Endothelial cell of umbilical vein (primary cell): ENCODE measurements at regions not wholly inside any gene's neighbourhood (a gene's known extent, or its start where the extent isn't known, plus 50 kb on each side); places are given as distances from the start of the nearest gene placed in this dataset.

Source experiments
- BruUV-seq: library from RNA; stranded (reverse); fragments of 400-500 nt; replicated peaks from 2 replicates; lab custom pipeline; 2021; lab: Mats Ljungman, UMichigan
- CTCF ChIA-PET: fragments of 300-600, 350-600 bp; sonication (Branson Sonifier 250); formaldehyde crosslinking; loops from one replicate; lab custom pipeline; 2021; ENCODE audit warnings: antibody characterized with exemption, inconsistent platforms; lab: Charles Lee
- POLR2A ChIA-PET: fragments of 300-600, 350-600 bp; sonication (Branson Sonifier 250); formaldehyde crosslinking; loops from one replicate; lab custom pipeline; 2021; ENCODE audit warnings: antibody characterized with exemption, inconsistent platforms; lab: Charles Lee
- DNase-seq: peaks from one replicate; pipeline ENCODE4 v3.0.0-alpha.2; 2011; ENCODE audit warnings: low read depth, low spot score
- FAIRE-seq: peaks from 2 replicates; lab custom pipeline; 2011; peaks lifted over from hg19 to GRCh38; lab: Jason Lieb, UNC
- H2AFZ ChIP-seq: 2 replicates; pipeline ENCODE4 v1.6.0; 2012; ENCODE audit warnings: low read depth, low read length, control low read depth, inconsistent platforms
- H3K27ac ChIP-seq: 2 replicates; pipeline ENCODE4 v1.5.1; 2011; ENCODE audit warnings: low read depth, mild to moderate bottlenecking, control low read depth, low read length, moderate library complexity; ENCODE audit not compliant: insufficient read depth
- H3K27me3 ChIP-seq, 2 experiments: 2 replicates each; pipeline versions ENCODE4 v1.6.0 to v1.6.1; 2011; ENCODE audit warnings: low read length in 2 of 2, mixed read lengths in 1 of 2; ENCODE audit not compliant: control insufficient read depth in 2 of 2, insufficient read depth in 2 of 2
- H3K36me3 ChIP-seq, 2 experiments: 2 replicates in 1 of 2; 3 replicates in 1 of 2; pipeline ENCODE4 v1.5.1; 2011; ENCODE audit warnings: low read length in 2 of 2, mild to moderate bottlenecking in 1 of 2, moderate library complexity in 1 of 2; ENCODE audit not compliant: control insufficient read depth in 2 of 2, insufficient read depth in 2 of 2; ENCODE audit errors: extremely low read depth in 1 of 2
- H3K4me1 ChIP-seq: 3 replicates; pipeline ENCODE4 v1.5.1; 2011; ENCODE audit warnings: mild to moderate bottlenecking, low read length; ENCODE audit not compliant: control insufficient read depth, insufficient read depth; ENCODE audit errors: extremely low read depth
- H3K4me2 ChIP-seq: 2 replicates; pipeline ENCODE4 v1.6.1; 2011; ENCODE audit warnings: low read length, control low read depth, mixed read lengths; ENCODE audit not compliant: insufficient read depth
- H3K4me3 ChIP-seq, 3 experiments: fragments of 200-600 bp in 1 of 3; sonication (generic), shearing (Covaris generic) in 1 of 3; replicated peaks in 1 of 3; 2 replicates each; pipeline ENCODE4 v1.5.1; 2011 to 2016; ENCODE audit warnings: control low read depth in 3 of 3, low read length in 3 of 3, mild to moderate bottlenecking in 2 of 3, inconsistent platforms in 1 of 3, low read depth in 1 of 3, moderate library complexity in 1 of 3; ENCODE audit not compliant: insufficient read depth in 1 of 3
- H3K79me2 ChIP-seq: 2 replicates; pipeline ENCODE4 v1.6.0; 2012; ENCODE audit warnings: low read length, inconsistent platforms; ENCODE audit not compliant: control insufficient read depth, insufficient read depth
- H3K9ac ChIP-seq: replicated peaks from 2 replicates; pipeline ENCODE3; 2011; ENCODE audit warnings: low read length, control low read depth; ENCODE audit not compliant: insufficient read depth; ENCODE audit errors: extremely low read depth
- H3K9me1 ChIP-seq: replicated peaks from 3 replicates; pipeline ENCODE4 v1.6.0; 2011; ENCODE audit warnings: mild to moderate bottlenecking, low read length; ENCODE audit not compliant: control insufficient read depth, insufficient read depth; ENCODE audit errors: extremely low read depth
- H3K9me3 ChIP-seq: replicated peaks from 2 replicates; pipeline ENCODE4 v1.5.1; 2012; ENCODE audit warnings: low read length, inconsistent platforms; ENCODE audit not compliant: control insufficient read depth, insufficient read depth
- H4K20me1 ChIP-seq: replicated peaks from 2 replicates; pipeline ENCODE3; 2011; ENCODE audit warnings: mild to moderate bottlenecking, low read length; ENCODE audit not compliant: control insufficient read depth, insufficient read depth; ENCODE audit errors: extremely low read depth
- CTCF ChIP-seq, 2 donors: IDR thresholded peaks; 1 replicate in 1 of 2; 2 replicates in 1 of 2; pipeline ENCODE4 v1.5.1; 2011; ENCODE audit warnings: low read length in 2 of 2, mild to moderate bottlenecking in 2 of 2, moderate library complexity in 2 of 2, control low read depth in 1 of 2, inconsistent platforms in 1 of 2, low read depth in 1 of 2; ENCODE audit not compliant: insufficient read depth in 1 of 2; ENCODE audit errors: extremely low read depth in 1 of 2
- EZH2 ChIP-seq: IDR thresholded peaks from 2 replicates; pipeline ENCODE4 v1.6.1; 2012; ENCODE audit warnings: borderline replicate concordance, low read depth, mild to moderate bottlenecking, moderate library complexity, low read length, inconsistent platforms; ENCODE audit not compliant: severe bottlenecking
- FOS ChIP-seq: IDR thresholded peaks from 2 replicates; pipeline ENCODE4 v1.6.1; 2011; ENCODE audit warnings: mild to moderate bottlenecking, low read length, moderate library complexity, borderline replicate concordance; ENCODE audit not compliant: insufficient read depth
- GATA2 ChIP-seq: IDR thresholded peaks from 2 replicates; pipeline ENCODE4 v1.7.0; 2011; ENCODE audit warnings: low read depth, mild to moderate bottlenecking, moderate library complexity, mixed read lengths, low read length; ENCODE audit not compliant: insufficient read length, insufficient read depth
- JUN ChIP-seq: IDR thresholded peaks from 2 replicates; pipeline ENCODE4 v1.6.1; 2011; ENCODE audit warnings: borderline replicate concordance, low read depth; ENCODE audit not compliant: insufficient read length, insufficient read depth
- MAX ChIP-seq: IDR thresholded peaks from 2 replicates; pipeline ENCODE4 v1.6.1; 2011; ENCODE audit not compliant: insufficient read depth, insufficient read length
- MYC ChIP-seq: IDR thresholded peaks from one replicate; pipeline ENCODE4 v1.6.1; 2011; ENCODE audit warnings: mild to moderate bottlenecking, low read depth, low read length
- POLR2A ChIP-seq: IDR thresholded peaks from 2 replicates; pipeline ENCODE4 v1.6.1; 2012; ENCODE audit warnings: low read depth, mild to moderate bottlenecking, control low read depth, low read length
- POLR2AphosphoS5 ChIP-seq: IDR thresholded peaks from 2 replicates; pipeline ENCODE4 v1.6.1; 2012; ENCODE audit warnings: low read depth, mild to moderate bottlenecking, control low read depth, low read length, moderate library complexity; ENCODE audit not compliant: insufficient read depth
- dilution Hi-C: fragments of 300-500 bp; cut with MboI; formaldehyde crosslinking; loops from one replicate; pipeline ENCODE4 v1.15.0; 2019; ENCODE audit warnings: low sequenced_read_pairs; ENCODE audit not compliant: extremely low pct_ligation_motif_present
- intact Hi-C: fragments of 100-400 bp; cut with micrococcal nuclease; formaldehyde crosslinking; loops from one replicate; pipeline ENCODE4 v1.10.0; 2022

GRCh38 chr3:64905906-64906410 is 218.2 kb upstream of the ADAMTS9 start:
- FAIRE-seq (no peak), DNase-seq (no peak)
- dilution Hi-C loops (no loop called here), intact Hi-C loops (loop anchor here (5.0 kb wide), 2 partner anchors 84 to 219 kb away; partner anchors contain the start of gene ADAMTS9)
- H3K27me3 ChIP-seq = no peaks in the 10 kb centered on the region
- H3K9me3 ChIP-seq = no peaks in the 10 kb centered on the region
- TF ChIP-seq FOS (no peak), GATA2 (no peak), MAX (no peak), CTCF (IDR thresholded peaks at IDR 0.05; ENCODE audit: extremely low read depth in 1 of 2, insufficient read depth in 1 of 2, low read depth in 1 of 2, low read length in 2 of 2) (no peak), MYC (no peak), POLR2AphosphoS5 (no peak), POLR2A (no peak), JUN (no peak), EZH2 (no peak)
- H3K4me1 ChIP-seq = peaks cover 30% of the 10 kb centered on the region
- no peak overlapping the region for H2AFZ ChIP-seq
- H4K20me1 ChIP-seq = no peaks in the 10 kb centered on the region
- no peak overlapping the region for H3K27ac ChIP-seq
- H3K36me3 ChIP-seq = no peaks in the 10 kb centered on the region
- ChIA-PET POLR2A (no interaction called here), CTCF (no interaction called here)
- no peaks in the 10 kb centered on the region for H3K9me1 ChIP-seq
- no TSS peak for BruUV-seq
- no peaks in the 10 kb centered on the region for H3K79me2 ChIP-seq
- H3K4me2 ChIP-seq = no peak overlapping the region
- no peak overlapping the region for H3K4me3 ChIP-seq
- H3K9ac ChIP-seq = no peak overlapping the region
